ENCODE measurements at regions not wholly inside any gene's neighbourhood (a gene's known extent, or its start where the extent isn't known, plus 50 kb on each side); places are given as distances from the start of the nearest gene placed in this dataset.

- Histone ChIP-seq H2AFZ (ENCODE audit: low read depth, low read length) (no peak overlapping the region), H3K9me1 (ENCODE audit: control insufficient read depth, insufficient read depth, low read length) (no peaks in the 10 kb centered on the region), H3K79me2 (ENCODE audit: control insufficient read depth, insufficient read depth, low read length) (no peaks in the 10 kb centered on the region), H3K27me3 (ENCODE audit: control insufficient read depth in 2 of 2, insufficient read depth in 2 of 2, low read length in 2 of 2) (no peaks in the 10 kb centered on the region), H3K36me3 (ENCODE audit: control insufficient read depth, insufficient read depth, low read length) (no peaks in the 10 kb centered on the region), H3K4me2 (ENCODE audit: insufficient read depth, low read length) (no peak overlapping the region), H3K27ac (ENCODE audit: extremely low read depth, low read depth, low read length) (no peak overlapping the region), H4K20me1 (replicated peaks; ENCODE audit: control insufficient read depth, insufficient read depth, low read length) (no peaks in the 10 kb centered on the region), H3K9ac (ENCODE audit: insufficient read depth in 1 of 2, low read depth in 2 of 2, low read length in 2 of 2) (no peak overlapping the region), H3K9me3 (replicated peaks; ENCODE audit: control insufficient read depth, insufficient read depth, low read depth, low read length) (no peaks in the 10 kb centered on the region), H3K4me1 (replicated peaks in 1 of 2; ENCODE audit: control insufficient read depth in 2 of 2, insufficient read depth in 2 of 2, low read length in 2 of 2) (no peaks in the 10 kb centered on the region), H3K4me3 (no peak overlapping the region)
- 3% methylated on average over 3 of the region's 3 CpGs for WGBS (ENCODE audit: insufficient coverage, low coverage, missing lambda C conversion rate)
- no peak for ATAC-seq
- in situ Hi-C loops (cut with MboI): no loop called here
- TF ChIP-seq MGA (IDR thresholded peaks at IDR 0.05) (no peak), SMAD2 (IDR thresholded peaks at IDR 0.05; ENCODE audit: low read depth, low read length) (no peak), CREB1 (IDR thresholded peaks at IDR 0.05) (no peak), CREB1 (CRISPR knock-in tag; IDR thresholded peaks at IDR 0.05) (no peak), ZKSCAN3 (CRISPR knock-in tag; IDR thresholded peaks at IDR 0.05) (no peak), ZBTB17 (CRISPR knock-in tag; IDR thresholded peaks at IDR 0.05) (no peak), FOXJ2 (tag; IDR thresholded peaks at IDR 0.05) (no peak)
- BruUV-seq (replicated peaks): no TSS peak
- intact Hi-C loops (cut with micrococcal nuclease): no loop called here
- ChIA-PET CTCF (ENCODE audit: low intra/inter-chr PET ratio) (no interaction called here), POLR2A (no interaction called here)
- FAIRE-seq: no peak
- DNase-seq (ENCODE audit: extremely low read depth in 1 of 4, low spot score in 3 of 4): no peak
Measured at GRCh38 chr5:130331332-130331731, 427.1 kb downstream of the CHSY3 start.
